ENCODE measurements at regions not wholly inside any gene's neighbourhood (a gene's known extent, or its start where the extent isn't known, plus 50 kb on each side); places are given as distances from the start of the nearest gene placed in this dataset.

DNA sequence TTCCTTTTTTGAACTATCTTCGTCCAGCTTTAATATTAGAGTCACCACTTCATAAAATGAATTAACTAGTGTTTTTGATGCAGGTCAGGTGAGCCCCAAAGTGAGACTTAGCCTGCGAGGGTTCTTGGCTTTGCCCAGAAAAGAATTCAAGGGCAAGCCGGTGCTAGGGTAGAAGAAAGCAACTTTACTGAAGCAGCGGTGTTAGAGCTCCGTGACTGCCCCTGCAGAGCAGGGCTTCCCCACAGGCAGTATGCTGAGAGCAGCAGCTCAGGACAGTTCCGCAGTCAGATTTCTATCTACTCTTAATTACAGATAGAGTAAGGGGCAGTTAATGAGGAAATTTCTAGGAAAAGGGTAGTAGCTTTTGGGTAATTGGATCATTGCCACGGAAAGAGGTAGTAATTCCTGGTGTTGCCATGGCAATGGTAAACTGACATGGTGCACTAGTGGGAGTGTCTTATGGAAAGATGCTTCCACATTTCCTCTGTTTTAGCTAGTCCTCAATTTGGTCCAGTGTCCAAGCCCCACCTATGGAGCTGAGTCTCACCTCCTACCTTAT lies 432.2 kb upstream of the ZNF507 start:
- H3K9me3 ChIP-seq, result no peaks in the 10 kb centered on the region
- H3K27ac ChIP-seq, result no peak overlapping the region
- TF ChIP-seq POLR2AphosphoS5 (IDR thresholded peaks at IDR 0.05), result no peak
- no peak for TF ChIP-seq CTCF (IDR thresholded peaks at IDR 0.05)
- TF ChIP-seq POLR2A (IDR thresholded peaks at IDR 0.05), result no peak
- no peaks in the 10 kb centered on the region for H3K4me1 ChIP-seq (replicated peaks)
- DNase-seq (ENCODE audit: low spot score), result no peak
- no peaks in the 10 kb centered on the region for H3K27me3 ChIP-seq (replicated peaks; ENCODE audit: insufficient read depth)
- H3K36me3 ChIP-seq, result no peaks in the 10 kb centered on the region
- H3K4me3 ChIP-seq, result no peak overlapping the region
- intact Hi-C loops (cut with DNase I), result no loop called here
- 64% methylated on average over 7 of the region's 7 CpGs for WGBS

- 80% methylated on average over 2 of the region's 2 CpGs for WGBS
- intact Hi-C loops (cut with DNase I), result no loop called here
- Histone ChIP-seq H3K4me1 (replicated peaks) (no peaks in the 10 kb centered on the region), H3K36me3 (no peaks in the 10 kb centered on the region), H3K27ac (no peak overlapping the region), H3K27me3 (replicated peaks; ENCODE audit: insufficient read depth) (no peaks in the 10 kb centered on the region), H3K4me3 (no peak overlapping the region), H3K9me3 (no peaks in the 10 kb centered on the region)
- no peak for DNase-seq (ENCODE audit: low spot score)
- no peak for TF ChIP-seq POLR2A (IDR thresholded peaks at IDR 0.05)
- no peak for TF ChIP-seq POLR2AphosphoS5 (IDR thresholded peaks at IDR 0.05)
- no peak for TF ChIP-seq CTCF (IDR thresholded peaks at IDR 0.05)
Observed at GRCh38 chr19:31930401-31930800, 415.0 kb upstream of the ZNF507 start.

GRCh38 chr19:31937983-31938382 lies 407.4 kb upstream of the ZNF507 start:
- Histone ChIP-seq H3K4me1 (replicated peaks) (no peaks in the 10 kb centered on the region), H3K9me3 (no peaks in the 10 kb centered on the region), H3K27ac (no peak overlapping the region), H3K27me3 (replicated peaks; ENCODE audit: insufficient read depth) (no peaks in the 10 kb centered on the region), H3K4me3 (no peak overlapping the region), H3K36me3 (no peaks in the 10 kb centered on the region)
- no peak for DNase-seq (ENCODE audit: low spot score)
- TF ChIP-seq POLR2A (IDR thresholded peaks at IDR 0.05), result no peak
- no peak for TF ChIP-seq POLR2AphosphoS5 (IDR thresholded peaks at IDR 0.05)
- TF ChIP-seq CTCF (IDR thresholded peaks at IDR 0.05), result no peak
- 91% methylated on average over 3 of the region's 3 CpGs for WGBS
- intact Hi-C loops (cut with DNase I), result no loop called here

GRCh38 chr19:31938675-31939074 lies 406.7 kb upstream of the ZNF507 start:
- Histone ChIP-seq H3K27me3 (replicated peaks; ENCODE audit: insufficient read depth) (no peaks in the 10 kb centered on the region), H3K9me3 (no peaks in the 10 kb centered on the region), H3K27ac (no peak overlapping the region), H3K4me1 (replicated peaks) (no peaks in the 10 kb centered on the region), H3K36me3 (no peaks in the 10 kb centered on the region), H3K4me3 (no peak overlapping the region)
- TF ChIP-seq POLR2AphosphoS5 (IDR thresholded peaks at IDR 0.05) (no peak), POLR2A (IDR thresholded peaks at IDR 0.05) (no peak), CTCF (IDR thresholded peaks at IDR 0.05) (no peak)
- 93% methylated on average over 5 of the region's 5 CpGs for WGBS
- DNase-seq (ENCODE audit: low spot score), result no peak
- intact Hi-C loops (cut with DNase I), result no loop called here

- Histone ChIP-seq H3K36me3 (no peaks in the 10 kb centered on the region), H3K4me3 (no peak overlapping the region), H3K27me3 (replicated peaks; ENCODE audit: insufficient read depth) (no peaks in the 10 kb centered on the region), H3K4me1 (replicated peaks) (no peaks in the 10 kb centered on the region), H3K9me3 (no peaks in the 10 kb centered on the region), H3K27ac (no peak overlapping the region)
- 71% methylated on average over 2 of the region's 2 CpGs for WGBS
- no peak for DNase-seq (ENCODE audit: low spot score)
- no peak for TF ChIP-seq POLR2A (IDR thresholded peaks at IDR 0.05)
- no peak for TF ChIP-seq CTCF (IDR thresholded peaks at IDR 0.05)
- TF ChIP-seq POLR2AphosphoS5 (IDR thresholded peaks at IDR 0.05), result no peak
- intact Hi-C loops (cut with DNase I), result no loop called here
Observed at GRCh38 chr19:31940396-31940795, 405.0 kb upstream of the ZNF507 start.
